Gastroesophageal sphincter (tissue), 3 donors: ENCODE measurements at regions not wholly inside any gene's neighbourhood (a gene's known extent, or its start where the extent isn't known, plus 50 kb on each side); places are given as distances from the start of the nearest gene placed in this dataset.

Source experiments
- EP300 ChIP-seq: sonication (generic); formaldehyde crosslinking; IDR thresholded peaks from one replicate; pipeline ENCODE4 v1.6.1; 2017; ENCODE audit warnings: antibody characterized with exemption, mild to moderate bottlenecking
- POLR2A ChIP-seq, 2 donors: fragments of 450-650 bp; IDR thresholded peaks; one replicate each; pipeline ENCODE4 v1.6.1; 2017; ENCODE audit warnings: antibody characterized with exemption in 2 of 2, mild to moderate bottlenecking in 2 of 2, moderate library complexity in 1 of 2
- POLR2AphosphoS5 ChIP-seq: sonication (generic); formaldehyde crosslinking; IDR thresholded peaks from one replicate; pipeline ENCODE4 v1.6.1; 2017; ENCODE audit warnings: antibody characterized with exemption
- TF ChIP-seq, protein P1 (sequence below), 4 experiments: fragments of 200-600 bp in 2 of 4; fragments of 450-650 bp in 2 of 4; sonication (generic) in 1 of 4; IDR thresholded peaks; one replicate each; pipeline ENCODE4 v1.5.1; 2017 to 2019; ENCODE audit warnings: antibody characterized with exemption in 4 of 4, mild to moderate bottlenecking in 2 of 4, moderate library complexity in 2 of 4

DNA sequence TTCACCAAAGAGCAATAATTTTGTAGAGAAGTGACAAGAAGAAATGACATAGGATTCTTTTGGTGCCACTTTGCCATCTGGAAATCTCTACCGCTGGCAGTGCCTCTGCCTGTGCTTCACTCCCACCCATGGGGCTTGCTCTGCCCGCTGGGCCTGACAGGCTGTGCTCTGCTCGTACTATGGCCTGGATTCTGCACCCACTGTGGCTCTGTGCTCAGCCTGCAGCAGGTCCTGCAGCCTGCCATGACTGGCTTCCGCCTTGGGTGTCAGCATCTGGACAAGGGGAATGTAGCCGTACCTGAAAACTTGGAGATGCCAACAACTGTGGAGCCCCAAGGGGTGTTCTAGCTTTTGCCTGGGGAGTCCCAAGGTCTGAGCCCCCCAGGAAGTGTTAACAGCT, 792.3 kb downstream of the CDH8 start:
- TF ChIP-seq, protein P1, sequence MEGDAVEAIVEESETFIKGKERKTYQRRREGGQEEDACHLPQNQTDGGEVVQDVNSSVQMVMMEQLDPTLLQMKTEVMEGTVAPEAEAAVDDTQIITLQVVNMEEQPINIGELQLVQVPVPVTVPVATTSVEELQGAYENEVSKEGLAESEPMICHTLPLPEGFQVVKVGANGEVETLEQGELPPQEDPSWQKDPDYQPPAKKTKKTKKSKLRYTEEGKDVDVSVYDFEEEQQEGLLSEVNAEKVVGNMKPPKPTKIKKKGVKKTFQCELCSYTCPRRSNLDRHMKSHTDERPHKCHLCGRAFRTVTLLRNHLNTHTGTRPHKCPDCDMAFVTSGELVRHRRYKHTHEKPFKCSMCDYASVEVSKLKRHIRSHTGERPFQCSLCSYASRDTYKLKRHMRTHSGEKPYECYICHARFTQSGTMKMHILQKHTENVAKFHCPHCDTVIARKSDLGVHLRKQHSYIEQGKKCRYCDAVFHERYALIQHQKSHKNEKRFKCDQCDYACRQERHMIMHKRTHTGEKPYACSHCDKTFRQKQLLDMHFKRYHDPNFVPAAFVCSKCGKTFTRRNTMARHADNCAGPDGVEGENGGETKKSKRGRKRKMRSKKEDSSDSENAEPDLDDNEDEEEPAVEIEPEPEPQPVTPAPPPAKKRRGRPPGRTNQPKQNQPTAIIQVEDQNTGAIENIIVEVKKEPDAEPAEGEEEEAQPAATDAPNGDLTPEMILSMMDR (IDR thresholded peaks at IDR 0.05), result no peak
- TF ChIP-seq EP300 (no peak), POLR2AphosphoS5 (no peak), POLR2A (IDR thresholded peaks at IDR 0.05) (no peak)
